PC-3 (cell line): ENCODE measurements at regions not wholly inside any gene's neighbourhood (a gene's known extent, or its start where the extent isn't known, plus 50 kb on each side); places are given as distances from the start of the nearest gene placed in this dataset.

ENCODE experiments used
- ATAC-seq: fragments of 200-7000 bp; cut with Tn5 transposase; 2 replicates; pipeline ENCODE4 v1.9.1; 2020; ENCODE audit warnings: mild to moderate bottlenecking, moderate library complexity
- BruUV-seq: library from RNA; stranded (reverse); fragments of 400-500 nt; replicated peaks from 2 replicates; lab custom pipeline; 2021; lab: Mats Ljungman, UMichigan
- CTCF ChIA-PET: fragments of 300-600 bp; sonication (Branson Sonifier 250); formaldehyde crosslinking; loops from one replicate; lab custom pipeline; 2022; ENCODE audit warnings: antibody characterized with exemption; lab: Charles Lee
- POLR2A ChIA-PET: fragments of 300-600 bp; sonication (Branson Sonifier 250); formaldehyde crosslinking; loops from one replicate; lab custom pipeline; 2022; ENCODE audit warnings: antibody characterized with exemption; ENCODE audit not compliant: unreplicated experiment; lab: Charles Lee
- DNase-seq: peaks from one replicate; pipeline ENCODE4 v3.0.0-alpha.2; 2015
- H2AFZ ChIP-seq: fragments of 300-600 bp; sonication (generic); 2 replicates; pipeline ENCODE4 v1.6.0; 2016; ENCODE audit warnings: antibody characterized with exemption, low read length
- H3F3A ChIP-seq: fragments of 300-600 bp; sonication (generic); one replicate; pipeline ENCODE4 v1.6.0; 2017; ENCODE audit warnings: antibody characterized with exemption, low read length, control low read depth, mild to moderate bottlenecking; ENCODE audit not compliant: unreplicated experiment
- H3K27ac ChIP-seq: fragments of 300-600 bp; sonication (generic); 2 replicates; pipeline ENCODE4 v1.5.1; 2016; ENCODE audit warnings: mild to moderate bottlenecking, low read length
- H3K27me3 ChIP-seq: fragments of 300-600 bp; sonication (generic); 2 replicates; pipeline ENCODE4 v1.6.1; 2016; ENCODE audit warnings: low read length, mixed read lengths
- H3K36me3 ChIP-seq: fragments of 300-600 bp; sonication (generic); 2 replicates; pipeline ENCODE4 v1.6.1; 2016; ENCODE audit warnings: low read depth, mixed run types, low read length, mixed read lengths
- H3K4me1 ChIP-seq: fragments of 300-600 bp; sonication (generic); 2 replicates; pipeline ENCODE4 v1.5.1; 2016; ENCODE audit warnings: low read length; ENCODE audit not compliant: insufficient read depth
- H3K4me2 ChIP-seq: fragments of 300-600 bp; sonication (generic); 2 replicates; pipeline ENCODE4 v1.6.0; 2016; ENCODE audit warnings: low read length
- H3K4me3 ChIP-seq: fragments of 300-600 bp; sonication (generic); 2 replicates; pipeline ENCODE4 v1.5.1; 2016; ENCODE audit warnings: mild to moderate bottlenecking, low read length, mixed read lengths
- H3K79me2 ChIP-seq: fragments of 300-600 bp; sonication (generic); 2 replicates; pipeline ENCODE4 v1.6.1; 2017; ENCODE audit warnings: low read length, mixed read lengths
- H3K9ac ChIP-seq: fragments of 300-600 bp; sonication (generic); 2 replicates; pipeline ENCODE4 v1.6.0; 2016; ENCODE audit warnings: mild to moderate bottlenecking, low read length
- H3K9me2 ChIP-seq: fragments of 300-600 bp; sonication (generic); replicated peaks from 2 replicates; pipeline ENCODE4 v1.6.1; 2016; ENCODE audit warnings: mixed run types, low read length, mixed read lengths
- H3K9me3 ChIP-seq: fragments of 300-600 bp; sonication (generic); 2 replicates; pipeline ENCODE4 v1.6.1; 2016; ENCODE audit warnings: low read length, mixed read lengths
- H4K20me1 ChIP-seq: fragments of 300-600 bp; sonication (generic); 2 replicates; pipeline ENCODE4 v1.6.1; 2016; ENCODE audit warnings: low read length, mixed read lengths
- CTCF ChIP-seq: fragments of 300-600 bp; sonication (generic); conservative IDR thresholded peaks from 2 replicates; pipeline ENCODE4 v1.5.1; 2017; ENCODE audit warnings: antibody characterized with exemption, low read depth, mild to moderate bottlenecking, low read length
- EZH2 ChIP-seq: fragments of 300-600 bp; sonication (generic); IDR thresholded peaks from one replicate; pipeline ENCODE4 v1.6.1; 2017; ENCODE audit warnings: antibody characterized with exemption, mild to moderate bottlenecking, low read length; ENCODE audit not compliant: unreplicated experiment
- EZH2phosphoT487 ChIP-seq: fragments of 300-600 bp; sonication (generic); IDR thresholded peaks from 2 replicates; pipeline ENCODE4 v1.6.1; 2018; ENCODE audit warnings: mild to moderate bottlenecking, antibody characterized with exemption, low read length, borderline replicate concordance
- intact Hi-C: fragments of 100-400 bp; cut with micrococcal nuclease; formaldehyde crosslinking; loops from 2 replicates; pipeline ENCODE4 v1.9.0; 2023

GRCh38 chr2:226337941-226338600, 461.5 kb downstream of the IRS1 start:
- no peaks in the 10 kb centered on the region for H3K36me3 ChIP-seq
- no TSS peak for BruUV-seq
- H2AFZ ChIP-seq, result no peak overlapping the region
- TF ChIP-seq CTCF, result no peak
- no peak for TF ChIP-seq EZH2phosphoT487
- TF ChIP-seq EZH2, result no peak
- POLR2A ChIA-PET, result interaction anchor here (0.8 kb wide), 1 partner anchor 315 kb away, joined by 3 read pairs; no protein-coding TSS in a partner anchor
- no peak for ATAC-seq
- CTCF ChIA-PET, result no interaction called here
- peaks cover 16% of the 10 kb centered on the region for H3K4me1 ChIP-seq
- H3F3A ChIP-seq, result no peaks in the 10 kb centered on the region
- no peak overlapping the region for H3K27ac ChIP-seq
- no peak overlapping the region for H3K4me2 ChIP-seq
- no peaks in the 10 kb centered on the region for H4K20me1 ChIP-seq
- H3K9me2 ChIP-seq, result no peaks in the 10 kb centered on the region
- H3K9me3 ChIP-seq, result no peaks in the 10 kb centered on the region
- H3K9ac ChIP-seq, result no peak overlapping the region
- H3K27me3 ChIP-seq, result no peaks in the 10 kb centered on the region
- DNase-seq, result no peak
- no peaks in the 10 kb centered on the region for H3K79me2 ChIP-seq
- H3K4me3 ChIP-seq, result no peak overlapping the region
- intact Hi-C loops, result no loop called here

GRCh38 chr2:226336283-226336682, 463.3 kb downstream of the IRS1 start:
- intact Hi-C loops, result no loop called here
- Histone ChIP-seq H3K9ac (no peak overlapping the region), H3K79me2 (no peaks in the 10 kb centered on the region), H4K20me1 (no peaks in the 10 kb centered on the region), H3K36me3 (no peaks in the 10 kb centered on the region), H3K9me2 (no peaks in the 10 kb centered on the region), H3K9me3 (no peaks in the 10 kb centered on the region), H3K4me1 (peaks cover 11% of the 10 kb centered on the region), H3K27ac (no peak overlapping the region), H3F3A (no peaks in the 10 kb centered on the region), H2AFZ (no peak overlapping the region), H3K4me2 (no peak overlapping the region; the same call in 1 of the 2 replicates), H3K4me3 (no peak overlapping the region), H3K27me3 (no peaks in the 10 kb centered on the region)
- POLR2A ChIA-PET, result no interaction called here
- DNase-seq (peak; percentile 29), ATAC-seq (no peak)
- BruUV-seq, result no TSS peak
- TF ChIP-seq CTCF, result no peak
- no peak for TF ChIP-seq EZH2phosphoT487
- no peak for TF ChIP-seq EZH2
- CTCF ChIA-PET, result no interaction called here
